ENCODE measurements at regions not wholly inside any gene's neighbourhood (a gene's known extent, or its start where the extent isn't known, plus 50 kb on each side); places are given as distances from the start of the nearest gene placed in this dataset.
A peak's percentile ranks its signal among the peaks of the same experiment; 100 is the strongest.

DNA sequence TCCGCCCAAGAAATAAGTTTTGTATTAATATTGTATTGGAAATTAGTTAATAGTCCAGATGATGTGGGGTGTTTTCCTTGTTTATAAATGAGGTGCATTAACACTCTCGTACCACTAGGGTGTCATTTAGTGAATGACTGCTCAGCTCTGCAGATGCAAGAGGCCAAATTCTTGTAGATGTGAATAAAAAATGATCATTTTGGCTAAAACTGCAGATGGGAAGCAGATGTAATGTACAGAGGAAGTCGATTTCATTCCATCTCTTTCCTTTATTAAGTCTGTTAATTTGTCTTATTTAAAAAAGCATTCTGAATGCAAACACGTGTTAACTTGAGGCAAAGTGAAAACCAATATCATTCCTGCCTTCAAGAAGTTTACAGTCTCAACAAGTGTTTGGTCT is 108.1 kb downstream of the DHX15 start:
- DNase-seq (ENCODE audit: low spot score): peak; percentile 12

DNA sequence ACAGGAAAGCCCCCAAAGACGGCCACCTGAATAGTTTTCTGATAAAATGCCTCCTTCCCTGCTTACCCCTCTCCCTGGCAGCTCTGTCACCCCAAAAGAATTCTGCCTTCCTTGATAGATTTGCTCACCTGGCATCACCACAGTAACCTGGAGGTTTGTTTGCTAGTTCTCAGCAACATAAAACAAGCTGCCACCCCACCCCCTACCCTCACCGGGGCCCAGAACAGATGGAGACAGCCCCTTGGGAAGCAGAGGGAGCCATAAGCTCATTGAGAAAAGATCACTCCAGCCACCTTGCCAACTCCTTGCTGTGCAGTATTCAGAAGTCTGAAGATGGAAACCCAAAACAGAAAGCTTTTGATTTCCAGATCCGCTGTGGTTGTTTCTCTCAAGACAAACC is 108.6 kb downstream of the DHX15 start:
- DNase-seq (ENCODE audit: low spot score): no peak

- DNase-seq (ENCODE audit: low spot score): peak; percentile 82
Observed at GRCh38 chr4:24473309-24473721, 111.0 kb downstream of the DHX15 start.

GRCh38 chr4:24472514-24473308 is 111.6 kb downstream of the DHX15 start:
- peak; percentile 83 for DNase-seq (ENCODE audit: low spot score)

DNA sequence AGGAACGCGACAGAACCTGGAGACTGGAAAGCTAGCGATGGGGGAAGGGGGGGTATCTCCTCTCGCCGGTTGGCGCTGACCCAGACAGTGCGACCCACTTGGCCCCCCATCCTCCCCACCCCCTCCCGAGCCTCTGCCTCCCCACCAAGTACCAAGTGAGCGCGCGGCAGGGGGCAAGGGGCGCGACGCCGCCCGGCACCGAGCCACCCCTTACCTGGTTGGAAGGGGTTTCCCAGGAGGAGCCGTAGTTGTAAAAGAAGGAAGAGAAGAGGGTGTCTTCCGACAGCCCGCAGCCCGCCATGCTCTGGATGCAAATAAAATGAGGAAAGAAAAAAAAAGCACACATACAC is 112.2 kb downstream of the DHX15 start:
- no peak for DNase-seq (ENCODE audit: low spot score)

DNA sequence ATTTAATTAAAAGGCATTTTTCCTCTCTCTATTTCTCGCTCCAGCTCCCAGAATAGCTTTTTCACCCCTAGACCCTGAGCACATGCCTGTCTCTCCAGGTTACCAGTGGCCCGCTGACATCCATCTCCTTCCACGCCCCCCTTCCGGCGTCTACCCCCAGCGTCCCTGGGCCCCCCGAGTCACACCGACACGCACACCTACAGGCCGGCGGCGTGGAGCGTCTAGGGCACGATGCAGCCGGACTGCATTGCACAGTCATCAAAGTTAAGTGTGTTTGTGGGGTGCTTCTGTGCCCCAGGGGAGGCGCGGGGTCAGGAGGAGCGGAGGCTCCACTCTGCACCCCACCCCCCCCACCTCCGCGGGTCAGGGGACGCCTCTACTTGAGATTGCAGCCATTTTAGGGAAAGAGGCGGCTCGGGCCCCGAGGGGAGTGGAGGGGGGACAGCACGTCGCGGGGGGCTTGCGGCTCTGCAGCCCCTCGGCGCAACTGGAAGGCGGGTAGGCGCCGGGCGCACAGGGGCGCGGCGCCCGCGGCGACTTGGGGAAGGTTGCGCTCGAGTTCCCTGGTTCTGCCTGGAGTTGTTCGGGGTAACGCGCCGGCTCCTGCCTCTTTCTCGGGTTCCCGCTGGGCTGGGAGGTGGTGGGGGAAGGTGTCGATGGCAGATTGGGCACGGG is 112.7 kb downstream of the DHX15 start:
- peak; percentile 13 for DNase-seq (ENCODE audit: low spot score)

GRCh38 chr4:24470666-24471485 is 113.5 kb downstream of the DHX15 start:
- DNase-seq (ENCODE audit: low spot score): peak; percentile 48

DNA sequence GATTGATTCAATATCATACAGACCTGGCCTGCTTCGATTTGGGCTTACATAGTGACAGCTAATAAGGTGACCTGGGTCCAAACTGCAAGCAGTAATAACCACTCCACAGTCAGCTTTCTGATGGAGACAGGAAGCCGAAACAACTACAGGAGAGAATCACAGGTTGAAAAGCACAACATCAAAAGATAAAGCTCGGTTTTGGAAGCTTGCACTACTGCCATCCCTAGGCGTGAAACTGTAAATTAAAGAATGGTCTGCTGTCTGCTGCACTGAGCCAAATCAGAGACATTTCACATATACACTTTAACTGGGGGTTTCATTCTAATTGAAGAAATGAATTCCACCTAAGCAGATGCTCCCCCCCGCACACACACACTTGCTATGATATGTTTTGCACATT is 116.3 kb downstream of the DHX15 start:
- peak; percentile 43 for DNase-seq (ENCODE audit: low spot score)

GRCh38 chr4:24464566-24464965 is 119.8 kb downstream of the DHX15 start:
- DNase-seq (ENCODE audit: low spot score): no peak

GRCh38 chr4:24456431-24456830 is 127.9 kb downstream of the DHX15 start:
- DNase-seq (ENCODE audit: low spot score): no peak

DNA sequence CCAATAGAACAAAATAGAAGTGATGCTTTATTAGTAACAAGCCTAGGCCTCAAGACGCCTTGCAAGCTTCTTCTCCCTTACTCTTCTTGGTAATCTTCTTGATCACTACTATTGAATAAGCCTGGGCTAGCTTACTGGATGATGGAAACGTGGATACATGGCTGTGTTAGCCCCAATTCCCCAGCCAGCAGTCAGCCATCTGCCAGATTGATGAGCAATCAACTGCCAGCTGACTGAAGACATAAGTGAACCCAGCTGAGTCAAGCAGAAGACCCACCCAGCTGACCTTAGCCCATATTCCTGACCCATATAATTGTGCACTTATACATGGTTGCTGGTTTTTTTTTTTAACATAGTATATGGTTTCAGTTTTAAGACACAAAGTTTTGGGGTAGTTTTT is 130.4 kb downstream of the DHX15 start:
- DNase-seq (ENCODE audit: low spot score): no peak

DNA sequence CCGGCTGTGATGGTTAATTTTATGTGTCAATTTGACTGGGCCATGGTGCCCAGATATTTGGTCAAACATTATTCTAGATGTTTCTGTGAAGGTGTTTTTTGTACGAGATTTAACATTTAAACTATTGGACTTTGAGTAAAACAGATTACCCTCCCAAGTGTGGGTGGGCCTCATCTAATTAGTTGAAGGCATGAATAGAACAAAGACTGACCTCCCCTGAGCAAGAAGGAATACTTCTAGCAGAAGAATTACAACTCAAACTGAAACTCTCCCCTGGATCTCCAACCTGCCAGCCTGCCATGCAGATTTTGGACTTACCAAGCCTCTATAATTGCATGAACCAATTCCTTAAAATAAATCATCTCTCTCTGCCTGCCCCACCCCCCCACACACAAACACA is 132.5 kb downstream of the DHX15 start:
- no peak for DNase-seq (ENCODE audit: low spot score)

DNA sequence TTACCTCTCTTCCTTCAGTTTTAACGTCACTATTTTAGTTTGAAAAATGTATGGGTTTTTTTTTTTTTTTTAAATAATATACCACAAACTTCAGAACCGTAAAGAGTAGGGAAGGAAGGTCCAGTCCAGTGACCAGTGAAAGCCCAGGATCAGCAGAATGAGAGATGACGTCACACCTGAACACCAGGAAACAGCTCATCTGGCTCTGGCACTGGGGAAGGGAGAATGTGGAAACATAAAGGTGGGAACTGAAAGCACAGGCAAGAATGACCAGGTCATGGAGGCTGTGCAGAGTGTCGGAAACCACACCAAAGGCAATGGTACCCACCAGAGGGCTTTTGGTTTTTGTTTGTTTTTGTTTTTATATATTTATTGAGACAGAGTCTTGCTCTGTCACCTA is 141.2 kb downstream of the DHX15 start:
- DNase-seq (ENCODE audit: low spot score): no peak

DNA sequence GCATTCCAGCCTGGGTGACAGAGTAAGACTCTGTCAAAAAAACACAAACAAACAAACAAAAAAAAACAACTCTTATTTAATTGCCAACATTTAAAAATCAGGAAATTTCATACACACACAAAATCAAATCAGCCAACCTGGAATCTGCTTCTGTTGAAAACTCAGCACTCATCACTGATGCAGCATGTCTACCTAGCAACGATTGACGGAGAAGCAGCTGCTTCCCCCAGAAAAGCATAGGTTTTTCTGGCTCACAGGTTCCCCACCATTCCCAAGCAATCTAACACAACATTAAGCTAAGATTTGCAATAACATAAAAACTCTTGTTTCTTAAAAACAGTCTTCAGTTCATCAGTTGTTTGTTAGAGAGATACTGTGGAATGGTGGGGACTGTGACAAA is 143.6 kb downstream of the DHX15 start:
- DNase-seq (ENCODE audit: low spot score): no peak

DNA sequence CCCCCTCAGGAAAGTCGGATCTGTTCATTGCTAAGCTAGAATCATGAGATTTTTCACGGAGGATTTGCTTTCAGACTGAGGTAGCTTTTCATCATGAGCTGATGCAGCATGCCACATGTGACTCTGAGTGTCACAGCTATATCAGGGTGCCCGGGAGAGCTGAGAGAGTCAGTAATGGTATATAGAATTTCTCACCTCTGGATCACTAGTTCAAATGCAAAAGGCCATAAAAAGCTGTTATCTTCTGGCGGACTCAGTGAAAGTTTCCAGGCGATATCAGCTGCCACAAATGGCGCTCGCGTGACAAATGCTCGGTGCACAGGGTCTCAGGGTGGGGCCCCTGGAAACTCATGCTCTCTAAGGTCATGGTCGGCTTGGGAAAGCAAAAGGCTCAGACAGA is 150.1 kb downstream of the DHX15 start:
- DNase-seq (ENCODE audit: low spot score): peak; percentile 23

- peak; percentile 76 for DNase-seq (ENCODE audit: low spot score)
Observed at GRCh38 chr4:24433515-24434214, 150.7 kb downstream of the DHX15 start.

DNA sequence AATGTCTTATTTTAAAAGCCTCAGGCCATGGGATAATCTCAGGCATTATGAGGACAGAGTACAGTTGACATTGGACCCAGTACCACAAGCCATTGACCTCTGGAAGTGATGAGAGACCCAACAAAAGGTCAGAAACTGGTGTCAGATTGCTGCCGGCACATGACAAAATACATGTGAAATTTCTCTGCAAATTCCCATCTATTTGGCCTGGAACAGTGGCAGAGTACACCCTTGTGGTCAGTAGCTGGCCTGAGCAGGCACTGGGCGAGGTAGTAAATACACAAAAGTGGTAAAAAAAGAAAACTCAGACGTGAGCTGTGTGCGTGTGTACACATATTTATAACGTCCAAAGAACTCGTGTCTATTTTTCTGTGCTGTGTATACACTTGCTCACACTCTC is 155.5 kb downstream of the DHX15 start:
- DNase-seq (ENCODE audit: low spot score): no peak

DNA sequence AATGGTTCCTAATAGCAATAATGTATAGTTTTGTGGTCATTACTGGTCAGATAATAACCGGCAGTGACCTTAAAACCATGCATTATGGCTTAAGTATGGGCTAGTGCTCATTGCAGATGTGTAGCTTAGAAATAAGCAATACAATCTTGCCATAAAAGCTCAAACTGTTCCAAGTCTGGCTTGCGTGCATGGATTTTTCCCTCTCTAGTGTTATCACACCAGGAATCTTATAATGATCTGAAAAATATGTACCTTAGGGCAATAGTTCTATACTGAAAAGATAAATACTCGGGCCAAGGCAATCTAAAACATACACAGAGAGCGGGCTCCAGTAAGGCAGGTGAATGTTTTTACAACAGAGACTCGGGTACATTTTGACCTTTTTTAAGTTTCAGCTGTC is 157.8 kb downstream of the DHX15 start:
- DNase-seq (ENCODE audit: low spot score): no peak

DNA sequence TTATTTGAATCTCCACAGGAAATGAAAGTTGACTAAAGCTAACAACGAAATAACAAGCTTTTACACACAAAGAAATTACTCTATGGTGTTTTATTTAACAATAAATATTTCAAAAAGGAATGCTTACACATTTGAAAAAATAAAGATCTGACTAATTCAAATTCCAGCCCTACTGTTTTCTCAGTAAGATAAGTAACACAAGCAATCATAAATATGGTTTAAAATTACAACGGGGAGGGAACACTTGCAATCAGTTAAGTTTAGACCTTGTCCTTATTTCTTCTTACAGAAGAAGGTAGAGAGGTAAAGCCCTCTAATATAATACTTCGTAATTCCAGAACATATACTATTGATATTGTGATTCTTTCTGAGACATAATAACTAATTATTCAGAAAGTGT is 158.5 kb downstream of the DHX15 start:
- DNase-seq (ENCODE audit: low spot score): no peak

GRCh38 chr4:24423670-24424069 is 160.7 kb downstream of the DHX15 start:
- DNase-seq (ENCODE audit: low spot score): no peak

DNA sequence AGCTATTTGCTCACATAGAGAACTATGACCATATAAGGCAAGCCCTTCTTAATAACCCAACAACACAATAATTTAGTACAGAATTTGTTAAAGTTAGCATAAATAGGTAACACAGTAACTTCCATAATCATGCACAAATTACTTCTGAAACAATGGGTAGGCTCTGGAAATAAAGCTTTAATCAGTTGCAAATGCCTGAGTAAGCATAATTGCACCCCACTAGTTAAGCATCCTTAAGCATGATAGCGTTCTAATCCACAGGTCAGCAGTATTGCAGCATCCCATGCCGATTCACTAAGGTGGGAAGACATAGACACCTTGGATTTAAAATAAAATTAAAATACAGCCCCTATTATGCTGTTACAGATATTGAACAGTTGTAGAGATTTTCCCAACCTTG is 161.7 kb downstream of the DHX15 start:
- no peak for DNase-seq (ENCODE audit: low spot score)

Data from cerebellar cortex (tissue), 1 donor.